B cell (primary cell): ENCODE measurements at regions not wholly inside any gene's neighbourhood (a gene's known extent, or its start where the extent isn't known, plus 50 kb on each side); places are given as distances from the start of the nearest gene placed in this dataset.

ENCODE experiments used
- ATAC-seq: fragments of 200-7000 bp; cut with Tn5 transposase; one replicate; pipeline ENCODE4 v1.10.0; 2021; ENCODE audit warnings: low read depth, mild to moderate bottlenecking, moderate number of reproducible peaks, moderate library complexity
- CTCF ChIA-PET: fragments of 350-600 bp; sonication (Branson Sonifier 250); formaldehyde crosslinking; loops from one replicate; lab custom pipeline; 2021; ENCODE audit warnings: antibody characterized with exemption, inconsistent platforms; lab: Charles Lee
- POLR2A ChIA-PET: fragments of 350-600 bp; sonication (Branson Sonifier 250); formaldehyde crosslinking; loops from one replicate; lab custom pipeline; 2021; ENCODE audit warnings: antibody characterized with exemption; lab: Charles Lee
- DNase-seq: peaks from one replicate; pipeline ENCODE4 v3.0.0; 2013
- H2AFZ ChIP-seq: 2 replicates; pipeline ENCODE4 v1.6.1; 2012; ENCODE audit warnings: mild to moderate bottlenecking, low read depth, low read length; ENCODE audit not compliant: insufficient read depth, poor library complexity, severe bottlenecking
- H3K27ac ChIP-seq, 2 donors: 1 replicate in 1 of 2; 2 replicates in 1 of 2; pipeline ENCODE4 v1.5.1; 2012 to 2013; ENCODE audit warnings: low read length in 2 of 2, mild to moderate bottlenecking in 2 of 2, moderate library complexity in 1 of 2
- H3K27me3 ChIP-seq, 4 experiments: fragments of 200-600 bp in 1 of 4; sonication (generic) in 1 of 4; replicated peaks in 1 of 4; 1 replicate in 2 of 4; 2 replicates in 2 of 4; pipeline versions ENCODE4 v1.6.1 to v1.7.0; 2013 to 2016; ENCODE audit warnings: low read length in 3 of 4, mild to moderate bottlenecking in 2 of 4, mixed read lengths in 1 of 4, moderate library complexity in 1 of 4; ENCODE audit not compliant: insufficient read depth in 4 of 4, control insufficient read depth in 3 of 4; ENCODE audit errors: control extremely low read depth in 1 of 4
- H3K36me3 ChIP-seq, 2 experiments: replicated peaks in 1 of 2; 1 replicate in 1 of 2; 2 replicates in 1 of 2; pipeline versions ENCODE4 v1.6.1 to v1.7.1; 2013; ENCODE audit warnings: low read length in 1 of 2; ENCODE audit not compliant: insufficient read depth in 2 of 2, control insufficient read depth in 1 of 2; ENCODE audit errors: control extremely low read depth in 1 of 2, extremely low read depth in 1 of 2
- H3K4me1 ChIP-seq, 2 donors: fragments of 200-600 bp in 1 of 2; sonication (generic) in 1 of 2; 1 replicate in 1 of 2; 2 replicates in 1 of 2; pipeline versions ENCODE4 v1.5.1 to v1.6.1; 2013 to 2017; ENCODE audit warnings: low read length in 2 of 2; ENCODE audit not compliant: control insufficient read depth in 2 of 2, insufficient read depth in 2 of 2
- H3K4me2 ChIP-seq: replicated peaks from 2 replicates; pipeline ENCODE3; 2012; ENCODE audit warnings: mild to moderate bottlenecking, low read depth, low read length; ENCODE audit not compliant: poor library complexity, severe bottlenecking
- H3K4me3 ChIP-seq, 5 experiments: fragments of 200-600 bp in 1 of 5; sonication (generic) in 1 of 5; 1 replicate in 3 of 5; 2 replicates in 2 of 5; pipeline versions ENCODE4 v1.5.1 to v1.7.0; 2011 to 2016; ENCODE audit warnings: low read length in 4 of 5, mild to moderate bottlenecking in 4 of 5, low read depth in 2 of 5, control low read depth in 1 of 5, moderate library complexity in 1 of 5; ENCODE audit not compliant: insufficient read depth in 1 of 5; ENCODE audit errors: control extremely low read depth in 1 of 5, extremely low read depth in 1 of 5
- H3K79me2 ChIP-seq: fragments of 200-600 bp; sonication (generic); one replicate; pipeline ENCODE4 v1.6.0; 2016; ENCODE audit warnings: low read length; ENCODE audit not compliant: control insufficient read depth, insufficient read depth
- H3K9ac ChIP-seq: fragments of 200-600 bp; sonication (generic); 2 replicates; pipeline ENCODE4 v1.6.1; 2017; ENCODE audit warnings: mild to moderate bottlenecking, low read length, moderate library complexity
- H3K9me3 ChIP-seq, 3 donors: one replicate each; pipeline versions ENCODE4 v1.6.1 to v1.7.1; 2013; ENCODE audit warnings: low read length in 2 of 3; ENCODE audit not compliant: control insufficient read depth in 2 of 3, insufficient read depth in 1 of 3; ENCODE audit errors: control extremely low read depth in 1 of 3
- H4K20me1 ChIP-seq: 2 replicates; pipeline ENCODE4 v1.6.0; 2012; ENCODE audit warnings: mild to moderate bottlenecking, low read length; ENCODE audit not compliant: insufficient read depth, control insufficient read depth, poor library complexity, severe bottlenecking
- H3K27ac Mint-ChIP-seq: one replicate; pipeline ENCODE4 v1.8.0; 2021; ENCODE audit warnings: mixed read lengths
- H3K27me3 Mint-ChIP-seq: one replicate; pipeline ENCODE4 v1.8.0; 2021; ENCODE audit warnings: mixed read lengths
- H3K4me1 Mint-ChIP-seq: one replicate; pipeline ENCODE4 v1.8.0; 2021; ENCODE audit warnings: mixed read lengths
- H3K4me3 Mint-ChIP-seq: one replicate; pipeline ENCODE4 v1.8.0; 2021; ENCODE audit warnings: mixed read lengths
- H3K9me3 Mint-ChIP-seq: one replicate; pipeline ENCODE4 v1.8.0; 2022; ENCODE audit warnings: mixed read lengths; ENCODE audit not compliant: insufficient read depth
- EZH2 ChIP-seq: IDR thresholded peaks from 2 replicates; pipeline ENCODE4 v1.6.1; 2012; ENCODE audit warnings: borderline replicate concordance, low read depth, mild to moderate bottlenecking, moderate library complexity, low read length; ENCODE audit not compliant: insufficient read depth, poor library complexity, severe bottlenecking
- WGBS: methylation state at CpG from one replicate; pipeline ENCODE4 v1.1.5; 2013; ENCODE audit warnings: missing lambda C conversion rate; ENCODE audit not compliant: insufficient coverage; 5-methylcytosine and 5-hydroxymethylcytosine counted together
- intact Hi-C: fragments of 100-400 bp; cut with micrococcal nuclease; formaldehyde crosslinking; loops from one replicate; pipeline ENCODE4 v1.10.0; 2022
- TF ChIP-seq, protein P1 (sequence below): fragments of 200-600 bp; IDR thresholded peaks from one replicate; pipeline ENCODE4 v1.8.0; 2022; ENCODE audit warnings: antibody characterized with exemption, mild to moderate bottlenecking

DNA sequence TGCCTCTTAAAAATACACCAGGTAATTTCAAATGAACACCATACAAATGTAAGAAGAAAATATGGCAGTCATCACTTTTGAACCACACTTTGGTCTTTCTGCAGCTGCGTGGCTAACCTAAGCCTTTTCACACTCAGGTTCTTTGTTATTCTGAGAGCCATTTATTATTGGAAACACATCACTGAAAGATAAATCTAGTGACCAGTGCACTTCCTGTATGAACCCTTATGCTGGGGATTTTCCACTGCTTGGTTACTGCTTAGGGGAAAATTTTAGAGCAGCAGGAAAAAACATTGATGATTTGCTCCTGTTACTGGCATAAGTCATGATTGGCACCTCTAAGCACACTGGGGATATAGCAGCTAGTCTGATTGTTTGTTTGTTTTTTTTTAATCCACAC is 58.6 kb upstream of the RANBP3L start:
- no peaks in the 10 kb centered on the region for H3K27me3 Mint-ChIP-seq
- DNase-seq (no peak), ATAC-seq (no peak)
- H3K27ac Mint-ChIP-seq, result no peak overlapping the region
- H3K4me3 Mint-ChIP-seq, result no peak overlapping the region
- Histone ChIP-seq H3K27ac (no peak overlapping the region), H3K36me3 (no peaks in the 10 kb centered on the region), H2AFZ (no peak overlapping the region), H4K20me1 (no peaks in the 10 kb centered on the region), H3K4me1 (no peaks in the 10 kb centered on the region), H3K4me2 (no peak overlapping the region), H3K4me3 (no peak overlapping the region), H3K27me3 (no peaks in the 10 kb centered on the region), H3K79me2 (no peaks in the 10 kb centered on the region), H3K9ac (no peak overlapping the region), H3K9me3 (no peaks in the 10 kb centered on the region)
- no peaks in the 10 kb centered on the region for H3K9me3 Mint-ChIP-seq
- H3K4me1 Mint-ChIP-seq, result no peaks in the 10 kb centered on the region
- POLR2A ChIA-PET, result no interaction called here
- TF ChIP-seq, protein P1, sequence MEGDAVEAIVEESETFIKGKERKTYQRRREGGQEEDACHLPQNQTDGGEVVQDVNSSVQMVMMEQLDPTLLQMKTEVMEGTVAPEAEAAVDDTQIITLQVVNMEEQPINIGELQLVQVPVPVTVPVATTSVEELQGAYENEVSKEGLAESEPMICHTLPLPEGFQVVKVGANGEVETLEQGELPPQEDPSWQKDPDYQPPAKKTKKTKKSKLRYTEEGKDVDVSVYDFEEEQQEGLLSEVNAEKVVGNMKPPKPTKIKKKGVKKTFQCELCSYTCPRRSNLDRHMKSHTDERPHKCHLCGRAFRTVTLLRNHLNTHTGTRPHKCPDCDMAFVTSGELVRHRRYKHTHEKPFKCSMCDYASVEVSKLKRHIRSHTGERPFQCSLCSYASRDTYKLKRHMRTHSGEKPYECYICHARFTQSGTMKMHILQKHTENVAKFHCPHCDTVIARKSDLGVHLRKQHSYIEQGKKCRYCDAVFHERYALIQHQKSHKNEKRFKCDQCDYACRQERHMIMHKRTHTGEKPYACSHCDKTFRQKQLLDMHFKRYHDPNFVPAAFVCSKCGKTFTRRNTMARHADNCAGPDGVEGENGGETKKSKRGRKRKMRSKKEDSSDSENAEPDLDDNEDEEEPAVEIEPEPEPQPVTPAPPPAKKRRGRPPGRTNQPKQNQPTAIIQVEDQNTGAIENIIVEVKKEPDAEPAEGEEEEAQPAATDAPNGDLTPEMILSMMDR, result no peak
- no peak for TF ChIP-seq EZH2
- intact Hi-C loops, result no loop called here
- CTCF ChIA-PET, result interaction anchor here (1.0 kb wide), 1 partner anchor 57 kb away, joined by 4 read pairs; no protein-coding TSS in a partner anchor
- WGBS, result 57% methylated on average over 1 of the region's 1 CpG

DNA sequence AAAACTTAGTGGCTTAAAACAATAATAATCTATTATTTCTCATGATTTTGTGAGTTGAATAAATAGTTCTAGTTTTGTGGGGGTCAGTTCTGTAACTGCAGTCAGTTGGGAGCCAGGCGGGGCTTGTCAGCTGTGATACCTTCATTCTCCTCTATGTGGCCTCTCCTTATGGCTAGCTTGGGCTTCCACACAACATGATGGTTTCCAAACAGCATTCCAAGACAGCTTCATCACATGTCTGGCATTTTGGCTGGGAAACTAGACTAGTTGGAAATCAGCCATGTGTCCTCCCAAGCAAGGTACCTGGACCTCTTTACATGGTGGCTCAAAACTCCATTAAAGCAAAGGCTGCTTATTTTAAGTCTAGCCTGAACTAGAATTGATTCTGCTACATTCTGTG is 61.4 kb upstream of the RANBP3L start:
- H3K27me3 ChIP-seq, result no peaks in the 10 kb centered on the region
- no peak overlapping the region for H3K4me2 ChIP-seq
- no peaks in the 10 kb centered on the region for H3K79me2 ChIP-seq
- no peak overlapping the region for H3K9ac ChIP-seq
- no peaks in the 10 kb centered on the region for H3K36me3 ChIP-seq
- Mint-ChIP-seq H3K4me3 (no peak overlapping the region), H3K27me3 (no peaks in the 10 kb centered on the region), H3K9me3 (no peaks in the 10 kb centered on the region), H3K27ac (no peak overlapping the region), H3K4me1 (no peaks in the 10 kb centered on the region)
- H3K4me3 ChIP-seq, result no peak overlapping the region
- H3K27ac ChIP-seq, result no peak overlapping the region
- no peaks in the 10 kb centered on the region for H3K4me1 ChIP-seq
- H2AFZ ChIP-seq, result no peak overlapping the region
- CTCF ChIA-PET, result no interaction called here
- H3K9me3 ChIP-seq, result no peaks in the 10 kb centered on the region
- DNase-seq, result no peak
- H4K20me1 ChIP-seq, result no peaks in the 10 kb centered on the region
- TF ChIP-seq, protein P1, result no peak
- TF ChIP-seq EZH2, result no peak
- WGBS, result 100% methylated on average over 1 of the region's 1 CpG
- POLR2A ChIA-PET, result no interaction called here
- intact Hi-C loops, result no loop called here
- ATAC-seq, result no peak
